ENCODE measurements at regions not wholly inside any gene's neighbourhood (a gene's known extent, or its start where the extent isn't known, plus 50 kb on each side); places are given as distances from the start of the nearest gene placed in this dataset.

GRCh38 chr10:44008917-44009709, 360.4 kb upstream of the ZNF32 start:
- Histone ChIP-seq H3K4me1 (no peaks in the 10 kb centered on the region), H3K36me3 (ENCODE audit: control insufficient read depth, insufficient read depth, low read length) (no peaks in the 10 kb centered on the region), H3K4me3 (ENCODE audit: low read depth, low read length) (no peak overlapping the region), H3K9me3 (no peaks in the 10 kb centered on the region), H3K27me3 (replicated peaks; ENCODE audit: control insufficient read depth, insufficient read depth, low read length) (no peaks in the 10 kb centered on the region; the same call in 1 of the 2 replicates)
- Mint-ChIP-seq H3K27ac (ENCODE audit: unreplicated experiment) (no peak overlapping the region), H3K36me3 (ENCODE audit: insufficient read depth, unreplicated experiment) (no peaks in the 10 kb centered on the region), H3K27me3 (ENCODE audit: insufficient read depth, unreplicated experiment) (peaks cover 17% of the 10 kb centered on the region), H3K9me3 (ENCODE audit: unreplicated experiment) (no peaks in the 10 kb centered on the region), H3K4me1 (ENCODE audit: low read depth, unreplicated experiment) (peaks cover 6% of the 10 kb centered on the region), H3K4me3 (ENCODE audit: unreplicated experiment) (no peak overlapping the region)
- TF ChIP-seq CTCF (IDR thresholded peaks at IDR 0.05; ENCODE audit: insufficient read depth in 1 of 2, low read depth in 1 of 2, low read length in 1 of 2, severe bottlenecking in 1 of 2, unreplicated experiment in 1 of 2), result no peak
- POLR2A ChIA-PET, result no interaction called here
- CTCF ChIA-PET, result no interaction called here
- intact Hi-C loops (cut with micrococcal nuclease; ENCODE audit: unreplicated experiment), result no loop called here
- DNase-seq, result no peak
- BruUV-seq (replicated peaks), result no TSS peak

GRCh38 chr10:44008270-44008916, 359.7 kb upstream of the ZNF32 start:
- Mint-ChIP-seq H3K27me3 (ENCODE audit: insufficient read depth, unreplicated experiment) (peaks cover 17% of the 10 kb centered on the region), H3K27ac (ENCODE audit: unreplicated experiment) (no peak overlapping the region), H3K4me3 (ENCODE audit: unreplicated experiment) (no peak overlapping the region), H3K4me1 (ENCODE audit: low read depth, unreplicated experiment) (peaks cover 6% of the 10 kb centered on the region), H3K36me3 (ENCODE audit: insufficient read depth, unreplicated experiment) (no peaks in the 10 kb centered on the region), H3K9me3 (ENCODE audit: unreplicated experiment) (no peaks in the 10 kb centered on the region)
- BruUV-seq (replicated peaks), result no TSS peak
- no peaks in the 10 kb centered on the region for H3K9me3 ChIP-seq
- no peaks in the 10 kb centered on the region; the same call in 1 of the 2 replicates for H3K27me3 ChIP-seq (replicated peaks; ENCODE audit: control insufficient read depth, insufficient read depth, low read length)
- no peak overlapping the region for H3K4me3 ChIP-seq (ENCODE audit: low read depth, low read length)
- H3K36me3 ChIP-seq (ENCODE audit: control insufficient read depth, insufficient read depth, low read length), result no peaks in the 10 kb centered on the region
- DNase-seq, result no peak
- ChIA-PET CTCF (no interaction called here), POLR2A (no interaction called here)
- intact Hi-C loops (cut with micrococcal nuclease; ENCODE audit: unreplicated experiment), result no loop called here
- TF ChIP-seq CTCF (IDR thresholded peaks at IDR 0.05; ENCODE audit: insufficient read depth in 1 of 2, low read depth in 1 of 2, low read length in 1 of 2, severe bottlenecking in 1 of 2, unreplicated experiment in 1 of 2), result no peak
- no peaks in the 10 kb centered on the region for H3K4me1 ChIP-seq

- Mint-ChIP-seq H3K27ac (ENCODE audit: unreplicated experiment) (no peak overlapping the region), H3K4me3 (ENCODE audit: unreplicated experiment) (no peak overlapping the region), H3K36me3 (ENCODE audit: insufficient read depth, unreplicated experiment) (no peaks in the 10 kb centered on the region), H3K27me3 (ENCODE audit: insufficient read depth, unreplicated experiment) (peaks cover 15% of the 10 kb centered on the region), H3K9me3 (ENCODE audit: unreplicated experiment) (no peaks in the 10 kb centered on the region), H3K4me1 (ENCODE audit: low read depth, unreplicated experiment) (peaks cover 6% of the 10 kb centered on the region)
- DNase-seq, result no peak
- no peak for TF ChIP-seq CTCF (IDR thresholded peaks at IDR 0.05; ENCODE audit: insufficient read depth in 1 of 2, low read depth in 1 of 2, low read length in 1 of 2, severe bottlenecking in 1 of 2, unreplicated experiment in 1 of 2)
- no peak overlapping the region for H3K4me3 ChIP-seq (ENCODE audit: low read depth, low read length)
- intact Hi-C loops (cut with micrococcal nuclease; ENCODE audit: unreplicated experiment), result no loop called here
- H3K36me3 ChIP-seq (ENCODE audit: control insufficient read depth, insufficient read depth, low read length), result no peaks in the 10 kb centered on the region
- ChIA-PET CTCF (no interaction called here), POLR2A (no interaction called here)
- H3K27me3 ChIP-seq (replicated peaks; ENCODE audit: control insufficient read depth, insufficient read depth, low read length), result no peaks in the 10 kb centered on the region; the same call in 1 of the 2 replicates
- H3K4me1 ChIP-seq, result no peaks in the 10 kb centered on the region
- H3K9me3 ChIP-seq, result no peaks in the 10 kb centered on the region
- no TSS peak for BruUV-seq (replicated peaks)
Measured at GRCh38 chr10:44006771-44007170, 358.1 kb upstream of the ZNF32 start.
